IMR-90 (cell line): ENCODE measurements at regions not wholly inside any gene's neighbourhood (a gene's known extent, or its start where the extent isn't known, plus 50 kb on each side); places are given as distances from the start of the nearest gene placed in this dataset.

Experiments used
- ATAC-seq: fragments of 200-7000 bp; cut with Tn5 transposase; 2 replicates; pipeline ENCODE4 v1.9.1; 2020; ENCODE audit warnings: low read depth, mild to moderate bottlenecking, moderate library complexity
- BruUV-seq: library from RNA; stranded (reverse); fragments of 400-500 nt; replicated peaks from 2 replicates; lab custom pipeline; 2021; lab: Mats Ljungman, UMichigan
- CTCF ChIA-PET: fragments of 300-600 bp; formaldehyde crosslinking; extraction: SDS; loops from one replicate; lab custom pipeline; 2021; ENCODE audit warnings: antibody characterized with exemption; lab: Yijun Ruan, JAX
- POLR2A ChIA-PET: fragments of 300-600 bp; sonication (Branson Sonifier 250); formaldehyde crosslinking; loops from one replicate; lab custom pipeline; 2022; ENCODE audit warnings: antibody characterized with exemption; ENCODE audit not compliant: unreplicated experiment; lab: Charles Lee
- DNase-seq: peaks from one replicate; pipeline ENCODE4 v3.0.0; 2013
- H2AFZ ChIP-seq: replicated peaks from 2 replicates; pipeline ENCODE3; 2013; ENCODE audit warnings: low read length, mild to moderate bottlenecking; ENCODE audit not compliant: poor library complexity
- H2AK5ac ChIP-seq: 2 replicates; pipeline ENCODE4 v1.6.1; 2013; ENCODE audit warnings: low read depth, low read length, inconsistent platforms
- H2AK9ac ChIP-seq: replicated peaks from 2 replicates; pipeline ENCODE3; 2013; ENCODE audit warnings: mild to moderate bottlenecking, low read depth, low read length, moderate library complexity; ENCODE audit not compliant: poor library complexity
- H2BK120ac ChIP-seq: 2 replicates; pipeline ENCODE4 v1.6.1; 2013; ENCODE audit warnings: low read depth, low read length, inconsistent platforms
- H2BK15ac ChIP-seq: 3 replicates; pipeline ENCODE4 v1.6.1; 2013; ENCODE audit warnings: low read depth, low read length, inconsistent platforms
- H2BK20ac ChIP-seq: 2 replicates; pipeline ENCODE4 v1.6.1; 2013; ENCODE audit warnings: low read depth, mild to moderate bottlenecking, inconsistent platforms, low read length, moderate library complexity
- H2BK5ac ChIP-seq: 2 replicates; pipeline ENCODE4 v1.6.1; 2013; ENCODE audit warnings: mild to moderate bottlenecking, low read depth, low read length, inconsistent platforms; ENCODE audit not compliant: poor library complexity, severe bottlenecking
- H3K14ac ChIP-seq: replicated peaks from 2 replicates; pipeline ENCODE4 v1.6.1; 2013; ENCODE audit warnings: low read depth, low read length, inconsistent platforms
- H3K18ac ChIP-seq: 2 replicates; pipeline ENCODE4 v1.6.1; 2013; ENCODE audit warnings: low read depth, low read length, control low read depth
- H3K23ac ChIP-seq: 2 replicates; pipeline ENCODE4 v1.6.1; 2013; ENCODE audit warnings: low read depth, low read length, inconsistent platforms
- H3K27ac ChIP-seq: 2 replicates; pipeline ENCODE4 v1.5.1; 2013; ENCODE audit warnings: mild to moderate bottlenecking, control low read depth, low read length; ENCODE audit not compliant: insufficient read depth
- H3K27me3 ChIP-seq: 2 replicates; pipeline ENCODE4 v1.6.1; 2013; ENCODE audit warnings: low read length; ENCODE audit not compliant: control insufficient read depth, insufficient read depth
- H3K36me3 ChIP-seq: 2 replicates; pipeline ENCODE4 v1.6.1; 2013; ENCODE audit warnings: low read length, mixed read lengths; ENCODE audit not compliant: control insufficient read depth, insufficient read depth
- H3K4ac ChIP-seq: 2 replicates; pipeline ENCODE4 v1.6.1; 2013; ENCODE audit warnings: low read depth, low read length, inconsistent platforms
- H3K4me1 ChIP-seq: 2 replicates; pipeline ENCODE4 v1.6.1; 2013; ENCODE audit warnings: low read length, mixed read lengths; ENCODE audit not compliant: control insufficient read depth, insufficient read depth
- H3K4me2 ChIP-seq: 2 replicates; pipeline ENCODE4 v1.6.1; 2013; ENCODE audit warnings: low read depth, mild to moderate bottlenecking, control low read depth, low read length, moderate library complexity
- H3K4me3 ChIP-seq: 2 replicates; pipeline ENCODE4 v1.5.1; 2013; ENCODE audit warnings: low read depth, mild to moderate bottlenecking, control low read depth, low read length, moderate library complexity; ENCODE audit not compliant: insufficient read depth
- H3K56ac ChIP-seq: 2 replicates; pipeline ENCODE4 v1.6.1; 2013; ENCODE audit warnings: low read length, inconsistent platforms; ENCODE audit not compliant: insufficient read depth; ENCODE audit errors: extremely low read depth
- H3K79me1 ChIP-seq, 2 experiments: 2 replicates each; pipeline ENCODE4 v1.6.1; 2013; ENCODE audit warnings: low read length in 2 of 2, inconsistent platforms in 1 of 2, low read depth in 1 of 2
- H3K9ac ChIP-seq: 2 replicates; pipeline ENCODE4 v1.6.1; 2013; ENCODE audit warnings: low read depth, low read length, control low read depth
- H3K9me1 ChIP-seq: 2 replicates; pipeline ENCODE4 v1.6.1; 2013; ENCODE audit warnings: low read length, inconsistent platforms; ENCODE audit not compliant: insufficient read depth
- H3K9me3 ChIP-seq: 2 replicates; pipeline ENCODE4 v1.6.1; 2013; ENCODE audit warnings: low read length; ENCODE audit not compliant: control insufficient read depth, insufficient read depth
- H4K20me1 ChIP-seq: 2 replicates; pipeline ENCODE4 v1.6.1; 2013; ENCODE audit warnings: low read length, inconsistent platforms; ENCODE audit not compliant: insufficient read depth
- H4K5ac ChIP-seq: 2 replicates; pipeline ENCODE4 v1.6.1; 2013; ENCODE audit warnings: mild to moderate bottlenecking, low read depth, low read length, control low read depth
- H4K8ac ChIP-seq, 2 experiments: 2 replicates each; pipeline ENCODE4 v1.6.1; 2013; ENCODE audit warnings: low read depth in 2 of 2, low read length in 2 of 2, control low read depth in 1 of 2, inconsistent platforms in 1 of 2
- H4K91ac ChIP-seq: 2 replicates; pipeline ENCODE4 v1.6.1; 2013; ENCODE audit warnings: low read depth, low read length, inconsistent platforms; ENCODE audit not compliant: insufficient read depth
- BHLHE40 ChIP-seq: fragments of 150-350 bp; IDR thresholded peaks from 2 replicates; pipeline ENCODE4 v1.6.1; 2016; ENCODE audit warnings: mild to moderate bottlenecking, low read depth, low read length
- CEBPB ChIP-seq: IDR thresholded peaks from 2 replicates; pipeline ENCODE4 v1.6.1; 2012; ENCODE audit warnings: low read depth, low read length, improper control_type of control experiment
- CHD1 ChIP-seq: IDR thresholded peaks from 2 replicates; pipeline ENCODE4 v1.6.1; 2012; ENCODE audit warnings: low read depth, low read length, improper control_type of control experiment
- FOS ChIP-seq: fragments of 150-350 bp; IDR thresholded peaks from 2 replicates; pipeline ENCODE4 v1.6.1; 2016; ENCODE audit warnings: low read depth, low read length
- MAFK ChIP-seq: IDR thresholded peaks from 2 replicates; pipeline ENCODE4 v1.6.1; 2012; ENCODE audit warnings: low read depth, low read length, improper control_type of control experiment
- MAZ ChIP-seq: IDR thresholded peaks from 2 replicates; pipeline ENCODE4 v1.6.1; 2012; ENCODE audit warnings: low read depth, mild to moderate bottlenecking, low read length, improper control_type of control experiment, moderate library complexity, borderline replicate concordance
- MXI1 ChIP-seq: IDR thresholded peaks from 2 replicates; pipeline ENCODE4 v1.6.1; 2012; ENCODE audit warnings: low read depth, mild to moderate bottlenecking, low read length, moderate library complexity, borderline replicate concordance
- NFE2L2 ChIP-seq: fragments of 150-350 bp; IDR thresholded peaks from 2 replicates; pipeline ENCODE4 v1.6.1; 2016; ENCODE audit warnings: low read depth, mild to moderate bottlenecking, low read length
- POLR2A ChIP-seq: IDR thresholded peaks from 2 replicates; pipeline ENCODE4 v1.6.1; 2012; ENCODE audit warnings: mild to moderate bottlenecking, low read depth, low read length
- RAD21 ChIP-seq: IDR thresholded peaks from 2 replicates; pipeline ENCODE4 v1.6.1; 2012; ENCODE audit warnings: low read length, improper control_type of control experiment
- RCOR1 ChIP-seq: IDR thresholded peaks from 2 replicates; pipeline ENCODE4 v1.6.1; 2012; ENCODE audit warnings: mild to moderate bottlenecking, low read length, improper control_type of control experiment; ENCODE audit not compliant: insufficient replicate concordance
- RFX5 ChIP-seq: IDR thresholded peaks from 2 replicates; pipeline ENCODE4 v1.8.0; 2012; ENCODE audit warnings: low read depth, mild to moderate bottlenecking, low read length, moderate library complexity
- SMC3 ChIP-seq: fragments of 150-350 bp; IDR thresholded peaks from 2 replicates; pipeline ENCODE4 v1.6.1; 2016; ENCODE audit warnings: low read depth, mild to moderate bottlenecking, antibody characterized with exemption, low read length, moderate library complexity
- WGBS, 2 experiments: methylation state at CpG; one replicate each; pipeline versions ENCODE4 v1.1.5 to v1.1.7; 2013; ENCODE audit warnings: missing lambda C conversion rate in 2 of 2; ENCODE audit not compliant: insufficient read length in 1 of 2; ENCODE audit errors: extremely low coverage in 2 of 2; 5-methylcytosine and 5-hydroxymethylcytosine counted together
- dilution Hi-C: fragments of 300-500 bp; cut with HindIII; formaldehyde crosslinking; loops from one replicate; pipeline ENCODE4 v1.14.3; 2018; ENCODE audit warnings: low sequenced_read_pairs; ENCODE audit not compliant: unreplicated experiment
- in situ Hi-C: fragments of 300-500 bp; cut with MboI; formaldehyde crosslinking; loops from 3 replicates; pipeline ENCODE4 v1.14.3; 2019; ENCODE audit warnings: low sequenced_read_pairs, inconsistent platforms, mixed read lengths
- intact Hi-C: fragments of 100-400 bp; cut with micrococcal nuclease; formaldehyde crosslinking; loops from 2 replicates; pipeline ENCODE4 v1.10.0; 2022
- TF ChIP-seq, protein P1 (sequence below): fragments of 150-350 bp; IDR thresholded peaks from 2 replicates; pipeline ENCODE4 v1.6.1; 2016; ENCODE audit warnings: low read depth, mild to moderate bottlenecking, low read length, moderate library complexity, borderline replicate concordance
- TF ChIP-seq, protein P2 (sequence below): fragments of 150-350 bp; IDR thresholded peaks from 2 replicates; pipeline ENCODE4 v1.6.1; 2017; ENCODE audit warnings: mild to moderate bottlenecking, antibody characterized with exemption, low read length, low read depth
- TF ChIP-seq, protein P3 (sequence below): conservative IDR thresholded peaks from 2 replicates; pipeline ENCODE4 v1.5.1; 2012; ENCODE audit warnings: mild to moderate bottlenecking, low read depth, low read length, improper control_type of control experiment

DNA sequence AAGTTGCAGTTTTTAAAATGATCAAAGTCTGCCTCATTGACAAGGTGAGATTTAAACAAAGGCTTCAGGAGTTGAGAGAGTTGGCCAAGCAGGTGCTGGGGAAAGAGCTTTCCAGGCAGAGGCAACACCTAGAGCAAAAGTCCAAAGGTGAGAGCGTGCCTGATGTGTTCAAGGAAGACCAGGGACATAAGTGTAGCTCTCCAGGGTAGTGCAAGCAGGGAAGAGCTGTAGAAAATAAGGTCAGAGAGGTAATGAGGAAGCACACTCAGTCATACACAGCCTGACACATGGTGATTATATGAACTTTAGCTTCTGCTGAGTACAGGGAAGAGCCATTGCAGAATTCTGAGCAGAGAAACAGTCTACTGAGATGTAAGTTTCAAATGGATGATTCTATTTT, 265.0 kb upstream of the NWD2 start:
- WGBS, 2 experiments, result no CpG with 5 or more reads among the region's 1 CpG

More for the DNA sequence above, 265.0 kb upstream of the NWD2 start:
- H3K14ac ChIP-seq, result no peak overlapping the region
- intact Hi-C loops (no loop called here), dilution Hi-C loops (no loop called here), in situ Hi-C loops (no loop called here)
- H3K4me1 ChIP-seq, result no peaks in the 10 kb centered on the region
- H2AK5ac ChIP-seq, result no peak overlapping the region
- CTCF ChIA-PET, result no interaction called here
- H3K4ac ChIP-seq, result no peak overlapping the region
- no peak overlapping the region for H3K27ac ChIP-seq
- BruUV-seq, result no TSS peak
- no peak overlapping the region for H2AK9ac ChIP-seq
- H2BK15ac ChIP-seq, result no peak overlapping the region
- DNase-seq, result no peak
- H3K9me1 ChIP-seq, result no peaks in the 10 kb centered on the region
- H2BK20ac ChIP-seq, result no peak overlapping the region
- no peaks in the 10 kb centered on the region for H4K20me1 ChIP-seq
- H2BK120ac ChIP-seq, result no peak overlapping the region
- H3K4me3 ChIP-seq, result no peak overlapping the region
- H3K56ac ChIP-seq, result no peak overlapping the region
- H3K23ac ChIP-seq, result no peak overlapping the region
- no peaks in the 10 kb centered on the region for H3K27me3 ChIP-seq
- H3K4me2 ChIP-seq, result no peak overlapping the region
- no peak for TF ChIP-seq POLR2A
- TF ChIP-seq, protein P1, sequence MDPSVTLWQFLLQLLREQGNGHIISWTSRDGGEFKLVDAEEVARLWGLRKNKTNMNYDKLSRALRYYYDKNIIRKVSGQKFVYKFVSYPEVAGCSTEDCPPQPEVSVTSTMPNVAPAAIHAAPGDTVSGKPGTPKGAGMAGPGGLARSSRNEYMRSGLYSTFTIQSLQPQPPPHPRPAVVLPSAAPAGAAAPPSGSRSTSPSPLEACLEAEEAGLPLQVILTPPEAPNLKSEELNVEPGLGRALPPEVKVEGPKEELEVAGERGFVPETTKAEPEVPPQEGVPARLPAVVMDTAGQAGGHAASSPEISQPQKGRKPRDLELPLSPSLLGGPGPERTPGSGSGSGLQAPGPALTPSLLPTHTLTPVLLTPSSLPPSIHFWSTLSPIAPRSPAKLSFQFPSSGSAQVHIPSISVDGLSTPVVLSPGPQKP, result no peak
- no peak for TF ChIP-seq MAZ
- TF ChIP-seq RCOR1, result no peak
- TF ChIP-seq CHD1, result no peak
- no peak for TF ChIP-seq MAFK
- TF ChIP-seq BHLHE40, result no peak
- TF ChIP-seq SMC3, result no peak
- no peak for TF ChIP-seq CEBPB
- TF ChIP-seq RFX5, result no peak
- no peak for TF ChIP-seq NFE2L2
- no peak for TF ChIP-seq RAD21
- TF ChIP-seq MXI1, result no peak
- TF ChIP-seq FOS, result no peak
- TF ChIP-seq, protein P2, sequence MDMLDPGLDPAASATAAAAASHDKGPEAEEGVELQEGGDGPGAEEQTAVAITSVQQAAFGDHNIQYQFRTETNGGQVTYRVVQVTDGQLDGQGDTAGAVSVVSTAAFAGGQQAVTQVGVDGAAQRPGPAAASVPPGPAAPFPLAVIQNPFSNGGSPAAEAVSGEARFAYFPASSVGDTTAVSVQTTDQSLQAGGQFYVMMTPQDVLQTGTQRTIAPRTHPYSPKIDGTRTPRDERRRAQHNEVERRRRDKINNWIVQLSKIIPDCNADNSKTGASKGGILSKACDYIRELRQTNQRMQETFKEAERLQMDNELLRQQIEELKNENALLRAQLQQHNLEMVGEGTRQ, result no peak
- TF ChIP-seq, protein P3, sequence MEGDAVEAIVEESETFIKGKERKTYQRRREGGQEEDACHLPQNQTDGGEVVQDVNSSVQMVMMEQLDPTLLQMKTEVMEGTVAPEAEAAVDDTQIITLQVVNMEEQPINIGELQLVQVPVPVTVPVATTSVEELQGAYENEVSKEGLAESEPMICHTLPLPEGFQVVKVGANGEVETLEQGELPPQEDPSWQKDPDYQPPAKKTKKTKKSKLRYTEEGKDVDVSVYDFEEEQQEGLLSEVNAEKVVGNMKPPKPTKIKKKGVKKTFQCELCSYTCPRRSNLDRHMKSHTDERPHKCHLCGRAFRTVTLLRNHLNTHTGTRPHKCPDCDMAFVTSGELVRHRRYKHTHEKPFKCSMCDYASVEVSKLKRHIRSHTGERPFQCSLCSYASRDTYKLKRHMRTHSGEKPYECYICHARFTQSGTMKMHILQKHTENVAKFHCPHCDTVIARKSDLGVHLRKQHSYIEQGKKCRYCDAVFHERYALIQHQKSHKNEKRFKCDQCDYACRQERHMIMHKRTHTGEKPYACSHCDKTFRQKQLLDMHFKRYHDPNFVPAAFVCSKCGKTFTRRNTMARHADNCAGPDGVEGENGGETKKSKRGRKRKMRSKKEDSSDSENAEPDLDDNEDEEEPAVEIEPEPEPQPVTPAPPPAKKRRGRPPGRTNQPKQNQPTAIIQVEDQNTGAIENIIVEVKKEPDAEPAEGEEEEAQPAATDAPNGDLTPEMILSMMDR, result no peak
- H3K36me3 ChIP-seq, result no peaks in the 10 kb centered on the region
- no peak overlapping the region for H3K9ac ChIP-seq
- H3K79me1 ChIP-seq, result no peaks in the 10 kb centered on the region
- ATAC-seq, result no peak
- H2BK5ac ChIP-seq, result no peak overlapping the region
- H4K91ac ChIP-seq, result no peak overlapping the region
- POLR2A ChIA-PET, result no interaction called here
- no peak overlapping the region for H2AFZ ChIP-seq
- H3K18ac ChIP-seq, result no peak overlapping the region
- H4K5ac ChIP-seq, result no peak overlapping the region
- H3K9me3 ChIP-seq, result no peaks in the 10 kb centered on the region
- H4K8ac ChIP-seq, result no peak overlapping the region
